Loucy (cell line): ENCODE measurements at regions not wholly inside any gene's neighbourhood (a gene's known extent, or its start where the extent isn't known, plus 50 kb on each side); places are given as distances from the start of the nearest gene placed in this dataset.

Experiments used
- H2AFZ ChIP-seq: fragments of 200-600 bp; sonication (generic); 2 replicates; pipeline ENCODE4 v1.6.0; 2016; ENCODE audit warnings: antibody characterized with exemption, mild to moderate bottlenecking, low read length, moderate library complexity
- H3F3A ChIP-seq: fragments of 200-600 bp; 2 replicates; pipeline ENCODE4 v1.6.0; 2016; ENCODE audit warnings: antibody characterized with exemption, low read depth, mild to moderate bottlenecking
- H3K27me3 ChIP-seq: fragments of 200-600 bp; sonication (generic); 2 replicates; pipeline ENCODE4 v1.6.1; 2014; ENCODE audit warnings: low read length, mild to moderate bottlenecking; ENCODE audit not compliant: insufficient read depth, poor library complexity, severe bottlenecking
- H3K36me3 ChIP-seq: fragments of 200-600 bp; sonication (generic); 2 replicates; pipeline ENCODE4 v1.6.1; 2016; ENCODE audit warnings: low read length; ENCODE audit not compliant: insufficient read depth
- H3K4me1 ChIP-seq: fragments of 200-600 bp; sonication (generic); 2 replicates; pipeline ENCODE4 v1.5.1; 2014; ENCODE audit warnings: low read length, mild to moderate bottlenecking; ENCODE audit not compliant: insufficient read depth, poor library complexity, severe bottlenecking
- H3K4me2 ChIP-seq: fragments of 200-600 bp; sonication (generic); 2 replicates; pipeline ENCODE4 v1.6.0; 2014; ENCODE audit warnings: antibody characterized with exemption, low read length, low read depth, mild to moderate bottlenecking; ENCODE audit not compliant: poor library complexity, severe bottlenecking
- H3K4me3 ChIP-seq: fragments of 200-600 bp; sonication (generic); 2 replicates; pipeline ENCODE4 v1.5.1; 2014; ENCODE audit warnings: low read length, mild to moderate bottlenecking, mixed read lengths; ENCODE audit not compliant: poor library complexity, severe bottlenecking
- H3K79me2 ChIP-seq: fragments of 200-600 bp; sonication (generic); 2 replicates; pipeline ENCODE4 v1.6.1; 2014; ENCODE audit warnings: low read length; ENCODE audit not compliant: insufficient read depth
- H3K9ac ChIP-seq: fragments of 200-600 bp; sonication (generic); 2 replicates; pipeline ENCODE4 v1.6.0; 2014; ENCODE audit warnings: mild to moderate bottlenecking, low read depth, low read length, moderate library complexity; ENCODE audit not compliant: poor library complexity, severe bottlenecking
- H3K9me2 ChIP-seq: fragments of 200-600 bp; sonication (generic); replicated peaks from 2 replicates; pipeline ENCODE4 v1.6.1; 2016; ENCODE audit warnings: low read depth, low read length, mixed read lengths
- H3K9me3 ChIP-seq: fragments of 200-600 bp; sonication (generic); 2 replicates; pipeline ENCODE4 v1.6.1; 2014; ENCODE audit warnings: mild to moderate bottlenecking, antibody characterized with exemption, low read length, low read depth; ENCODE audit not compliant: insufficient read depth
- H4K20me1 ChIP-seq: fragments of 200-600 bp; sonication (generic); 2 replicates; pipeline ENCODE4 v1.6.0; 2014; ENCODE audit warnings: antibody characterized with exemption, low read length, mild to moderate bottlenecking; ENCODE audit not compliant: insufficient read depth, poor library complexity, severe bottlenecking
- EZH2phosphoT487 ChIP-seq: fragments of 200-600 bp; IDR thresholded peaks from 2 replicates; pipeline ENCODE4 v1.6.1; 2018; ENCODE audit warnings: antibody characterized with exemption, mild to moderate bottlenecking, moderate library complexity, borderline replicate concordance
- TF ChIP-seq, protein P1 (sequence below): fragments of 200-600 bp; sonication (generic); conservative IDR thresholded peaks from 2 replicates; pipeline ENCODE4 v1.5.1; 2014; ENCODE audit warnings: mild to moderate bottlenecking, antibody characterized with exemption, low read length

DNA sequence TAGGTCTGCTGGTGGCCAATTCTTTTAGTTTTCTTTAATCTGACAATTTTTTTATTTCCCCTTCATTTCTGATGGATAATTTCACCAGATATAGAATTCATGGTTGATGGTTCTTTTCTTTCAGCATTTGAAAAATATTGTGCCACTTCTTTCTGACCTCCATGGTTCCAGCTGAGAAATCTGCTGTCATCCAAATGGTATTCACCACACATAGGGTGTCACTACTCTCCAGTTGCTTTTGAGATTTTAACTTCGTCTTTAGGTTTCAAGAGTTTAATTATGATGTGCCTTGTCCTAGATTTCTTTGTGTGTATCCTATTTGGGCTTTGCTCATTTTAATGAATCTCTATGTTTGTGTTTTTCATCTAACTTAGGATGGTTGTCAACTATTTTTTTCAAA lies 488.6 kb upstream of the HS6ST1 start:
- TF ChIP-seq, protein P1, sequence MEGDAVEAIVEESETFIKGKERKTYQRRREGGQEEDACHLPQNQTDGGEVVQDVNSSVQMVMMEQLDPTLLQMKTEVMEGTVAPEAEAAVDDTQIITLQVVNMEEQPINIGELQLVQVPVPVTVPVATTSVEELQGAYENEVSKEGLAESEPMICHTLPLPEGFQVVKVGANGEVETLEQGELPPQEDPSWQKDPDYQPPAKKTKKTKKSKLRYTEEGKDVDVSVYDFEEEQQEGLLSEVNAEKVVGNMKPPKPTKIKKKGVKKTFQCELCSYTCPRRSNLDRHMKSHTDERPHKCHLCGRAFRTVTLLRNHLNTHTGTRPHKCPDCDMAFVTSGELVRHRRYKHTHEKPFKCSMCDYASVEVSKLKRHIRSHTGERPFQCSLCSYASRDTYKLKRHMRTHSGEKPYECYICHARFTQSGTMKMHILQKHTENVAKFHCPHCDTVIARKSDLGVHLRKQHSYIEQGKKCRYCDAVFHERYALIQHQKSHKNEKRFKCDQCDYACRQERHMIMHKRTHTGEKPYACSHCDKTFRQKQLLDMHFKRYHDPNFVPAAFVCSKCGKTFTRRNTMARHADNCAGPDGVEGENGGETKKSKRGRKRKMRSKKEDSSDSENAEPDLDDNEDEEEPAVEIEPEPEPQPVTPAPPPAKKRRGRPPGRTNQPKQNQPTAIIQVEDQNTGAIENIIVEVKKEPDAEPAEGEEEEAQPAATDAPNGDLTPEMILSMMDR = no peak
- TF ChIP-seq EZH2phosphoT487 = no peak
- Histone ChIP-seq H3K27me3 (no peaks in the 10 kb centered on the region), H3K4me1 (no peaks in the 10 kb centered on the region)

DNA sequence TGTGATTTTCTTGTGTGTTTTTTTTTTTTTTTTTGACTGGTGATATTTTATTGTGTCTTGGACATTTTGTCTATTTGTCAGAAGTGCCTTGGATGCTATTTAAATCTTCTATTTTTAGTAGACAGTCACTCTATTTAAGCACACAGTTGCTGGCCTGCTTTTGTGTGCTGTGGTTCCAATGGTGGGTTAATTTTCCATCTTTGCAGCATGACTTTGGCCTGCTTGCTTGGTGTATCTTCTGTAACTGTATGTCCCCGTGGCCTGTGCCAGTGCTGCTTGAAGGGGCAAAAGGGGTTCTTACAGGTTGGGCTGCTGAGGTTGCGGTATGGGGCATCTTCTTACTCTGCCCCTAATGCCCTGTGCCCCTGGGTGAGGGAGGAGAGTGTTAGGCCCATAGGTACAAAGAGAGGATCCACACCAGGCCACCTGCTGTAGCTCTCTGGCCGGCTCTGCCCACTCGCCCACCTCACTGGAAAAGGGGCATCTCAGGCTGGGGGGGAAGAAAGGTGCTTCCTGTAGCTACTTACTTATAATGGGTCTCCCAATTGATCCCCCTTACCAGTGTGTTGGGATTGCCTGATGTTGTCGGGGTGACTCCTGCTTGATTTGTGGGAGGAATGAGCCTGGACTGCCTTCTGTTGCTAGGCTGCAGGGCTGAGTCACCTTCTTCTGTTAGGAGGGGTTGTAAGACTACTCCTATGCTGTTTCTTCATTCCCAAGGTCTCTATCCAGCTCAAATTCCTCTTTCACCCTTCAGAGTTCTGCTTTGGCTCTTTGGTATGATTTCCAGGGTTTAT lies 490.0 kb upstream of the HS6ST1 start:
- no peaks in the 10 kb centered on the region for H3K79me2 ChIP-seq
- H3K9me2 ChIP-seq = no peaks in the 10 kb centered on the region
- no peaks in the 10 kb centered on the region for H3F3A ChIP-seq
- no peaks in the 10 kb centered on the region for H3K4me1 ChIP-seq
- H3K4me3 ChIP-seq = no peak overlapping the region
- TF ChIP-seq, protein P1 = no peak
- TF ChIP-seq EZH2phosphoT487 = no peak
- H3K36me3 ChIP-seq = no peaks in the 10 kb centered on the region
- no peak overlapping the region for H3K9ac ChIP-seq
- no peak overlapping the region for H3K4me2 ChIP-seq
- no peaks in the 10 kb centered on the region for H3K27me3 ChIP-seq
- H2AFZ ChIP-seq = no peak overlapping the region
- peaks cover 14% of the 10 kb centered on the region; the same call in 1 of the 2 replicates for H3K9me3 ChIP-seq
- H4K20me1 ChIP-seq = no peaks in the 10 kb centered on the region

More for the DNA sequence above, 488.6 kb upstream of the HS6ST1 start:
- no peaks in the 10 kb centered on the region for H3F3A ChIP-seq
- no peak overlapping the region for H3K9ac ChIP-seq
- no peak overlapping the region for H3K4me3 ChIP-seq
- no peaks in the 10 kb centered on the region for H3K36me3 ChIP-seq
- no peaks in the 10 kb centered on the region for H3K79me2 ChIP-seq
- H3K4me2 ChIP-seq = no peak overlapping the region
- H3K9me2 ChIP-seq = no peaks in the 10 kb centered on the region
- H3K9me3 ChIP-seq = peaks cover 14% of the 10 kb centered on the region; the same call in 1 of the 2 replicates
- H4K20me1 ChIP-seq = no peaks in the 10 kb centered on the region
- no peak overlapping the region for H2AFZ ChIP-seq

DNA sequence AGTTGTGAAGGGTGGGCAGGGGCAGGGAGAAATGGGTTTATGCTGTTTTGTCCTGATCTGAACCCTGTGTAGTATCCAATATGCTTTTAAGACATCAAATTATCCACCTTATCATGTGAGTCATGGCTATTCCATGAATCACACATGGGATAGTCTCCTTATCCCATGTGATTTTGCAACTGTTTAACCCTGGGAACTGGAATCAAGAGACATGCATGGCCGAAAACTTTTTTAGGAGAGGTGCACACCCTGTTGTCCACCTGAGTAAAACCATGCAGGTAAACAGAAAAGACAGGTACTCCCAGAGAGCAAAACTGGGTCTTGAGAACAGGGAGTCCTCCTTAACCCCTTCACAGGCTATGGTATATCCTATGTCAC lies 490.6 kb upstream of the HS6ST1 start:
- Histone ChIP-seq H3K4me1 (no peaks in the 10 kb centered on the region), H3K9me3 (peaks cover 14% of the 10 kb centered on the region; the same call in 1 of the 2 replicates), H3K36me3 (no peaks in the 10 kb centered on the region), H3F3A (no peaks in the 10 kb centered on the region), H3K4me3 (no peak overlapping the region), H3K79me2 (no peaks in the 10 kb centered on the region), H3K27me3 (no peaks in the 10 kb centered on the region), H3K9me2 (no peaks in the 10 kb centered on the region), H3K4me2 (no peak overlapping the region), H2AFZ (no peak overlapping the region), H3K9ac (no peak overlapping the region), H4K20me1 (no peaks in the 10 kb centered on the region)
- no peak for TF ChIP-seq EZH2phosphoT487
- TF ChIP-seq, protein P1 = no peak
